ENCODE measurements at regions not wholly inside any gene's neighbourhood (a gene's known extent, or its start where the extent isn't known, plus 50 kb on each side); places are given as distances from the start of the nearest gene placed in this dataset.
"Not testable (repeated sequence)": the region's sequence is repeated elsewhere in the genome, so short reads cannot be mapped to it uniquely, and the experiment has no call there.

DNA sequence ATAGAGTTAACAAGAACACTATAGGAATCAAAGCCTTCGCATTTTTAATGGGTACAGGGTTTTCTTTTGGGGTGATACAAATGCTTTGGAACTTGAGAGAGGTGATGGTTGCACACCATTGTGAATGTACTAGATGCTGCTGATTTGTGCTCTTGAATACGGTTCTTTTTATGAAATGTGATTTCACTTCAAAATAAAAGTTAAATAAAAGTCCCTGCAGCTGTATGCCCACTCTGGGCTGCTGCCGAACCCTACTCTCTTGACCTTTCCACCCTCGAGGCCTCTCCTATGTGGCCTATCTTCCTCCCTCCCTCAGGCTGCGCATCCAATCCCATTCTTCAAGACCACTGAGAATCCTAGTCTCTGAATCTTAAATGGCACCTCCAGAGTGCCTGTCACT is 168.5 kb upstream of the AJAP1 start:
- Histone ChIP-seq H3K4me2 (no peak overlapping the region), H2AFZ (ENCODE audit: low read depth) (no peak overlapping the region)
- no peak for TF ChIP-seq CTCF (conservative IDR thresholded peaks at IDR 0.05; ENCODE audit: low read depth, low read length)

DNA sequence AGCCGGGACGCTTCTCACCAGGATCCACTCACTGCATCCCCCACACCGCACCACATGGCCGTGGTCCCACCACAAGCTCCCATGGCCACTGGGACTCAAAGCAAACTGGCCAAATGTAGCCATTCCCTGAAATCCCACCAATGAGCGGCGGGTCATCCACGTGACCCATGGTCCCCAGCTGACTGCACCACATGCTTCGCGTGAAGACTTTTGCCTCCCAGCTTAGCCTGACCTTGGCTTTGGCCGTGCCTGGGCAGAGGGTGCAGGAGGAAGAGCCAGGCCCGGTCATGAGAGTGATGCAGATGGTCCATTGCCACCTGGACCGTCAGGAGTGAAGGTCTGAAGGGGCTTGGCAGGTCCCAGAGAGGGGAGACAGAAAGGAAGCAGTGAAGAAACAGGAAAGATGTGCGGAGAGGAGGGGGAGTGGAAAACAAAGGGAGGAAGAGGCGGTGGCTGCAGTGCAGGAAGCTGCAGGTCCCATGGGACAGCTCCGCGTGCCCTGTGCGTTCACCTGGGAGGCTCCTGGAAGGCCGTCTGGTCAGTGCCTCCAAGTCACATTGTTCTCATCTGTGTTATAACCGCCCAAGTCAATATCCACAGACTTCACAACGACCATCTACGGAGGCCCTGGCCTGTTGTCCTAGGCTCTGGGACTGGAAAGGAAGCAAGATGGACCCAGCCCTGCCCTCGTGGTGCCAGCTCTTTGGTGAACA is 167.8 kb upstream of the AJAP1 start:
- no peaks in the 10 kb centered on the region for H3K4me1 ChIP-seq (ENCODE audit: low read depth, poor library complexity, severe bottlenecking)
- no peak for TF ChIP-seq CTCF (conservative IDR thresholded peaks at IDR 0.05; ENCODE audit: low read depth, low read length)
- no peaks in the 10 kb centered on the region for H3K79me2 ChIP-seq (ENCODE audit: insufficient read depth, low read depth)
- H3K36me3 ChIP-seq (ENCODE audit: insufficient read depth) = no peaks in the 10 kb centered on the region
- H3K4me2 ChIP-seq = no peak overlapping the region
- no peak overlapping the region for H2AFZ ChIP-seq (ENCODE audit: low read depth)
- no peaks in the 10 kb centered on the region for H3K27me3 ChIP-seq (ENCODE audit: insufficient read depth, low read depth)
- H3K4me3 ChIP-seq (IDR thresholded peaks at IDR 0.05; ENCODE audit: insufficient read depth, low read depth, low read length) = no peak overlapping the region
- H3K9ac ChIP-seq = no peak overlapping the region
- H4K20me1 ChIP-seq (ENCODE audit: insufficient read depth) = no peaks in the 10 kb centered on the region
- no peak overlapping the region for H3K27ac ChIP-seq

More for the DNA sequence above, 168.5 kb upstream of the AJAP1 start:
- Histone ChIP-seq H3K27me3 (ENCODE audit: insufficient read depth, low read depth) (no peaks in the 10 kb centered on the region), H3K4me3 (IDR thresholded peaks at IDR 0.05; ENCODE audit: insufficient read depth, low read depth, low read length) (no peak overlapping the region), H3K36me3 (ENCODE audit: insufficient read depth) (no peaks in the 10 kb centered on the region), H4K20me1 (ENCODE audit: insufficient read depth) (no peaks in the 10 kb centered on the region), H3K9ac (no peak overlapping the region), H3K4me1 (ENCODE audit: low read depth, poor library complexity, severe bottlenecking) (no peaks in the 10 kb centered on the region), H3K27ac (no peak overlapping the region), H3K79me2 (ENCODE audit: insufficient read depth, low read depth) (no peaks in the 10 kb centered on the region)

GRCh38 chr1:4488018-4488417 is 166.4 kb upstream of the AJAP1 start:
- Histone ChIP-seq H3K4me1 (ENCODE audit: low read depth, poor library complexity, severe bottlenecking) (no peaks in the 10 kb centered on the region), H3K4me3 (IDR thresholded peaks at IDR 0.05; ENCODE audit: insufficient read depth, low read depth, low read length) (no peak overlapping the region), H3K79me2 (ENCODE audit: insufficient read depth, low read depth) (no peaks in the 10 kb centered on the region), H3K27me3 (ENCODE audit: insufficient read depth, low read depth) (no peaks in the 10 kb centered on the region), H3K36me3 (ENCODE audit: insufficient read depth) (no peaks in the 10 kb centered on the region), H3K9ac (no peak overlapping the region), H3K4me2 (no peak overlapping the region), H3K27ac (no peak overlapping the region), H4K20me1 (ENCODE audit: insufficient read depth) (no peaks in the 10 kb centered on the region), H2AFZ (ENCODE audit: low read depth) (no peak overlapping the region)
- TF ChIP-seq CTCF (conservative IDR thresholded peaks at IDR 0.05; ENCODE audit: low read depth, low read length) = no peak

DNA sequence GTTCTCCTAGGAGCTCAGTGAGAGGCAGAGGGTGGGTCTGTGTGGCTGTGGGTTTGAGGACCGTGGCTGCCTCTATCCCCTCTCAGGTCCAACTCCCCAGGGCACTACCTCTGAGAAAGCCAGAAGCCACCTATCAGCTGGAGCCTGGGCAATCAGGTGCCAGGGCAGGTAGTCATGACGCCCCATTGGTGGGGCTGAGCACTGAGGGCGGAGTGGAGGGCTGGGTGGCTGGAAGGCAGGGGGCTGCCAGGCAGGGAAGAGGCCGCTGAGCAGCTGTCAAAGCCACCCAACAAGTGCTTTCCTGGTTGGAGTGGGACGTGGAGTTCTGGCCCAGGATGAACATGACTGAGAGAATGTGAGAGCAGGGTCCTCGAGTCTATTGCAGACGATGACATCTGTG is 164.9 kb upstream of the AJAP1 start:
- H3K4me3 ChIP-seq (IDR thresholded peaks at IDR 0.05; ENCODE audit: insufficient read depth, low read depth, low read length) = no peak overlapping the region
- no peak overlapping the region for H2AFZ ChIP-seq (ENCODE audit: low read depth)
- no peaks in the 10 kb centered on the region for H3K36me3 ChIP-seq (ENCODE audit: insufficient read depth)
- H3K79me2 ChIP-seq (ENCODE audit: insufficient read depth, low read depth) = no peaks in the 10 kb centered on the region
- no peaks in the 10 kb centered on the region for H3K27me3 ChIP-seq (ENCODE audit: insufficient read depth, low read depth)
- no peak overlapping the region for H3K27ac ChIP-seq
- no peak overlapping the region for H3K9ac ChIP-seq
- no peaks in the 10 kb centered on the region for H4K20me1 ChIP-seq (ENCODE audit: insufficient read depth)
- TF ChIP-seq CTCF (conservative IDR thresholded peaks at IDR 0.05; ENCODE audit: low read depth, low read length) = no peak
- no peaks in the 10 kb centered on the region for H3K4me1 ChIP-seq (ENCODE audit: low read depth, poor library complexity, severe bottlenecking)
- H3K4me2 ChIP-seq = no peak overlapping the region

DNA sequence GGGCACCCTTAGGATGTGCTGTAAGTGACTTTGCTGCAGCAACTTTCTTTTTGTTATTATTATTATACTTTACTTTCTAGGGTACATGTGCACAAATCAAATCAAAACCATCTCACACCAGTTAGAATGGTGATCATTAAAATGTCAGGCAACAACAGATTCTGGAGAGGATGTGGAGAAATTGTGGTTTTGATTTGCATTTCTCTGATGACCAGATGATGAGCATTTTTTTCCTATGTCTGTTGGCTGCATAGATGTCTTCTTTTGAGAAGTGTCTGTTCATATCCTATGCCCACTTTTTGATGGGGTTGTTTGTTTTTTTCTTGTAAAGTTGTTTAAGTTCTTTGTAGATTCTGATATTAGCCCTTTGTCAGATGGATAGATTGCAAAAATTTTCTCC is 164.4 kb upstream of the AJAP1 start:
- H3K4me3 ChIP-seq (IDR thresholded peaks at IDR 0.05; ENCODE audit: insufficient read depth, low read depth, low read length); H3K36me3 ChIP-seq (ENCODE audit: insufficient read depth); H3K27ac ChIP-seq; H3K4me2 ChIP-seq; H3K4me1 ChIP-seq (ENCODE audit: low read depth, poor library complexity, severe bottlenecking); H4K20me1 ChIP-seq (ENCODE audit: insufficient read depth); H3K27me3 ChIP-seq (ENCODE audit: insufficient read depth, low read depth); H2AFZ ChIP-seq (ENCODE audit: low read depth); H3K79me2 ChIP-seq (ENCODE audit: insufficient read depth, low read depth); H3K9ac ChIP-seq: not testable (repeated sequence)
